ENCODE measurements at regions not wholly inside any gene's neighbourhood (a gene's known extent, or its start where the extent isn't known, plus 50 kb on each side); places are given as distances from the start of the nearest gene placed in this dataset.

DNA sequence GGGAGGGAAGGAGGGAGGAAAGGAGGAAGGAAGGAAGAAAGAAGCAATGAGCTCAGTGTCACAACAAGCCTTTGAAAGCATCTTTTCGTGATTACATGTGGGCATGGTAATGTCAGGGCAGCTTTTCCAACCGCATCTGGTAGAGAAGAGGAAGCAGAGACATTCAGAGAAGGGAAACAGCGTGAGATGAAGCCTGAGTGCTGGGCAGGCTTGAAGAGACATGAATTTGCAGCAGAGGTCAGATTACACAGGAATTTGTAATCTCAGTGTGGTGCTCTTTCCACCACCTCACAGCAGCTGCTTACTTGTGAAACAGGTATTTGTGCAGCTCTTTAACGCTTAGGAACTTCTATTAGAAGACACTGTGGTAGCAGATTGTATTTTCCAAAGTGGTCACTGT, 289.5 kb upstream of the C11orf87 start:
- Mint-ChIP-seq H3K9me3 (ENCODE audit: unreplicated experiment) (no peaks in the 10 kb centered on the region), H3K36me3 (ENCODE audit: insufficient read depth, unreplicated experiment) (no peaks in the 10 kb centered on the region), H3K4me1 (ENCODE audit: insufficient read depth, unreplicated experiment) (peaks cover 5% of the 10 kb centered on the region), H3K4me3 (ENCODE audit: unreplicated experiment) (no peak overlapping the region), H3K27ac (ENCODE audit: low read depth, unreplicated experiment) (no peak overlapping the region), H3K27me3 (ENCODE audit: insufficient read depth, unreplicated experiment) (no peaks in the 10 kb centered on the region)
- TF ChIP-seq, protein P1, sequence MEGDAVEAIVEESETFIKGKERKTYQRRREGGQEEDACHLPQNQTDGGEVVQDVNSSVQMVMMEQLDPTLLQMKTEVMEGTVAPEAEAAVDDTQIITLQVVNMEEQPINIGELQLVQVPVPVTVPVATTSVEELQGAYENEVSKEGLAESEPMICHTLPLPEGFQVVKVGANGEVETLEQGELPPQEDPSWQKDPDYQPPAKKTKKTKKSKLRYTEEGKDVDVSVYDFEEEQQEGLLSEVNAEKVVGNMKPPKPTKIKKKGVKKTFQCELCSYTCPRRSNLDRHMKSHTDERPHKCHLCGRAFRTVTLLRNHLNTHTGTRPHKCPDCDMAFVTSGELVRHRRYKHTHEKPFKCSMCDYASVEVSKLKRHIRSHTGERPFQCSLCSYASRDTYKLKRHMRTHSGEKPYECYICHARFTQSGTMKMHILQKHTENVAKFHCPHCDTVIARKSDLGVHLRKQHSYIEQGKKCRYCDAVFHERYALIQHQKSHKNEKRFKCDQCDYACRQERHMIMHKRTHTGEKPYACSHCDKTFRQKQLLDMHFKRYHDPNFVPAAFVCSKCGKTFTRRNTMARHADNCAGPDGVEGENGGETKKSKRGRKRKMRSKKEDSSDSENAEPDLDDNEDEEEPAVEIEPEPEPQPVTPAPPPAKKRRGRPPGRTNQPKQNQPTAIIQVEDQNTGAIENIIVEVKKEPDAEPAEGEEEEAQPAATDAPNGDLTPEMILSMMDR (IDR thresholded peaks at IDR 0.05; ENCODE audit: unreplicated experiment) = no peak
- CTCF ChIA-PET = interaction anchor here (0.6 kb wide), 1 partner anchor 9 kb away, joined by 3 read pairs; no protein-coding TSS in a partner anchor
- DNase-seq (ENCODE audit: unreplicated experiment) = no peak
- POLR2A ChIA-PET = interaction anchor here (0.6 kb wide), 1 partner anchor 45 kb away, joined by 3 read pairs; no protein-coding TSS in a partner anchor
- intact Hi-C loops (cut with micrococcal nuclease) = no loop called here
- no TSS peak for BruUV-seq (replicated peaks)

GRCh38 chr11:109133159-109133558, 288.8 kb upstream of the C11orf87 start:
- H3K4me3 Mint-ChIP-seq (ENCODE audit: unreplicated experiment) = no peak overlapping the region
- no TSS peak for BruUV-seq (replicated peaks)
- ChIA-PET CTCF (no interaction called here), POLR2A (no interaction called here)
- DNase-seq (ENCODE audit: unreplicated experiment) = no peak
- no peaks in the 10 kb centered on the region for H3K36me3 Mint-ChIP-seq (ENCODE audit: insufficient read depth, unreplicated experiment)
- TF ChIP-seq, protein P1 (IDR thresholded peaks at IDR 0.05; ENCODE audit: unreplicated experiment) = no peak
- H3K27ac Mint-ChIP-seq (ENCODE audit: low read depth, unreplicated experiment) = no peak overlapping the region
- no peaks in the 10 kb centered on the region for H3K9me3 Mint-ChIP-seq (ENCODE audit: unreplicated experiment)
- H3K4me1 Mint-ChIP-seq (ENCODE audit: insufficient read depth, unreplicated experiment) = peaks cover 5% of the 10 kb centered on the region
- H3K27me3 Mint-ChIP-seq (ENCODE audit: insufficient read depth, unreplicated experiment) = no peaks in the 10 kb centered on the region
- intact Hi-C loops (cut with micrococcal nuclease) = no loop called here

DNA sequence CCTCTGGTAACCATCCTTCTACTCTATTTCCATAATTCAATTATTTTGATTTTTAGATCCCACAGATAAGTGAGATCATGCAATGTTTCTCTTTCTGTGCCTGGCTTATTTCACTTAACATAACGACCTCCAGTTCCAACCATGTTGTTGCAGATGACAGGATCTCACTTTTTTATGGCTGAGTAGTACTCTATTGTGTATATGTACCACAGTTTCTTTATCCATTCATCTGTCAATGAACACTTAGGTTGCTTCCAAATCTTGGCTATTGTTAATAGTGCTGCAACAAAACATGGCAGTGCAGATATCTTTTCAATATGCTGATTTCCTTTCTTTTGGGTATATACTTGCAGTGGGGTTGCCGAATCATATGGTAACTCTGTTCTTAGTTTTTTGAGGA, 286.4 kb upstream of the C11orf87 start:
- CTCF ChIA-PET = no interaction called here
- no peak for DNase-seq (ENCODE audit: unreplicated experiment)
- Mint-ChIP-seq H3K4me1 (ENCODE audit: insufficient read depth, unreplicated experiment) (peaks cover 14% of the 10 kb centered on the region), H3K27me3 (ENCODE audit: insufficient read depth, unreplicated experiment) (no peaks in the 10 kb centered on the region), H3K4me3 (ENCODE audit: unreplicated experiment) (no peak overlapping the region), H3K36me3 (ENCODE audit: insufficient read depth, unreplicated experiment) (no peaks in the 10 kb centered on the region), H3K9me3 (ENCODE audit: unreplicated experiment) (no peaks in the 10 kb centered on the region), H3K27ac (ENCODE audit: low read depth, unreplicated experiment) (no peak overlapping the region)
- TF ChIP-seq, protein P1 (IDR thresholded peaks at IDR 0.05; ENCODE audit: unreplicated experiment) = no peak
- no TSS peak for BruUV-seq (replicated peaks)
- intact Hi-C loops (cut with micrococcal nuclease) = no loop called here
- POLR2A ChIA-PET = no interaction called here

- POLR2A ChIA-PET = no interaction called here
- DNase-seq (ENCODE audit: unreplicated experiment) = peak; percentile 56
- no peaks in the 10 kb centered on the region for H3K36me3 Mint-ChIP-seq (ENCODE audit: insufficient read depth, unreplicated experiment)
- peaks cover 9% of the 10 kb centered on the region for H3K4me1 Mint-ChIP-seq (ENCODE audit: insufficient read depth, unreplicated experiment)
- TF ChIP-seq, protein P1 (IDR thresholded peaks at IDR 0.05; ENCODE audit: unreplicated experiment) = no peak
- no peak overlapping the region for H3K4me3 Mint-ChIP-seq (ENCODE audit: unreplicated experiment)
- BruUV-seq (replicated peaks) = no TSS peak
- intact Hi-C loops (cut with micrococcal nuclease) = no loop called here
- H3K27me3 Mint-ChIP-seq (ENCODE audit: insufficient read depth, unreplicated experiment) = no peaks in the 10 kb centered on the region
- H3K9me3 Mint-ChIP-seq (ENCODE audit: unreplicated experiment) = no peaks in the 10 kb centered on the region
- CTCF ChIA-PET = no interaction called here
- H3K27ac Mint-ChIP-seq (ENCODE audit: low read depth, unreplicated experiment) = no peak overlapping the region
Observed at GRCh38 chr11:109138196-109138595, 283.8 kb upstream of the C11orf87 start.
